ENCODE measurements at regions not wholly inside any gene's neighbourhood (a gene's known extent, or its start where the extent isn't known, plus 50 kb on each side); places are given as distances from the start of the nearest gene placed in this dataset.

- TF ChIP-seq, protein P1, sequence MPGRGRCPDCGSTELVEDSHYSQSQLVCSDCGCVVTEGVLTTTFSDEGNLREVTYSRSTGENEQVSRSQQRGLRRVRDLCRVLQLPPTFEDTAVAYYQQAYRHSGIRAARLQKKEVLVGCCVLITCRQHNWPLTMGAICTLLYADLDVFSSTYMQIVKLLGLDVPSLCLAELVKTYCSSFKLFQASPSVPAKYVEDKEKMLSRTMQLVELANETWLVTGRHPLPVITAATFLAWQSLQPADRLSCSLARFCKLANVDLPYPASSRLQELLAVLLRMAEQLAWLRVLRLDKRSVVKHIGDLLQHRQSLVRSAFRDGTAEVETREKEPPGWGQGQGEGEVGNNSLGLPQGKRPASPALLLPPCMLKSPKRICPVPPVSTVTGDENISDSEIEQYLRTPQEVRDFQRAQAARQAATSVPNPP (IDR thresholded peaks at IDR 0.05; ENCODE audit: borderline replicate concordance, insufficient read depth, insufficient read length), result no peak
- TF ChIP-seq THRA (IDR thresholded peaks at IDR 0.05) (no peak), IRF1 (CRISPR knock-in tag; IDR thresholded peaks at IDR 0.05; ENCODE audit: borderline replicate concordance) (no peak), STAT6 (CRISPR knock-in tag; IDR thresholded peaks at IDR 0.05) (no peak), ELF1 (tag; IDR thresholded peaks at IDR 0.05) (no peak), STAT5B (CRISPR knock-in tag; IDR thresholded peaks at IDR 0.05) (no peak), COPS2 (conservative IDR thresholded peaks at IDR 0.05) (no peak), HDAC8 (tag; IDR thresholded peaks at IDR 0.05) (no peak), BDP1 (IDR thresholded peaks at IDR 0.05; ENCODE audit: insufficient read depth, insufficient read length) (no peak), TAL1 (IDR thresholded peaks at IDR 0.05) (no peak)
- TF ChIP-seq, protein P2, sequence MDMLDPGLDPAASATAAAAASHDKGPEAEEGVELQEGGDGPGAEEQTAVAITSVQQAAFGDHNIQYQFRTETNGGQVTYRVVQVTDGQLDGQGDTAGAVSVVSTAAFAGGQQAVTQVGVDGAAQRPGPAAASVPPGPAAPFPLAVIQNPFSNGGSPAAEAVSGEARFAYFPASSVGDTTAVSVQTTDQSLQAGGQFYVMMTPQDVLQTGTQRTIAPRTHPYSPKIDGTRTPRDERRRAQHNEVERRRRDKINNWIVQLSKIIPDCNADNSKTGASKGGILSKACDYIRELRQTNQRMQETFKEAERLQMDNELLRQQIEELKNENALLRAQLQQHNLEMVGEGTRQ (CRISPR knock-in tag; IDR thresholded peaks at IDR 0.05), result no peak
Measured at GRCh38 chr17:62860962-62861873, 53.1 kb upstream of the MARCHF10 start (continued).
